Loucy (cell line): ENCODE measurements at regions not wholly inside any gene's neighbourhood (a gene's known extent, or its start where the extent isn't known, plus 50 kb on each side); places are given as distances from the start of the nearest gene placed in this dataset.
"Not testable (repeated sequence)": the region's sequence is repeated elsewhere in the genome, so short reads cannot be mapped to it uniquely, and the experiment has no call there.

Source experiments
- H2AFZ ChIP-seq: fragments of 200-600 bp; sonication (generic); 2 replicates; pipeline ENCODE4 v1.6.0; 2016; ENCODE audit warnings: antibody characterized with exemption, mild to moderate bottlenecking, low read length, moderate library complexity
- H3F3A ChIP-seq: fragments of 200-600 bp; 2 replicates; pipeline ENCODE4 v1.6.0; 2016; ENCODE audit warnings: antibody characterized with exemption, low read depth, mild to moderate bottlenecking
- H3K27me3 ChIP-seq: fragments of 200-600 bp; sonication (generic); 2 replicates; pipeline ENCODE4 v1.6.1; 2014; ENCODE audit warnings: low read length, mild to moderate bottlenecking; ENCODE audit not compliant: insufficient read depth, poor library complexity, severe bottlenecking
- H3K36me3 ChIP-seq: fragments of 200-600 bp; sonication (generic); 2 replicates; pipeline ENCODE4 v1.6.1; 2016; ENCODE audit warnings: low read length; ENCODE audit not compliant: insufficient read depth
- H3K4me1 ChIP-seq: fragments of 200-600 bp; sonication (generic); 2 replicates; pipeline ENCODE4 v1.5.1; 2014; ENCODE audit warnings: low read length, mild to moderate bottlenecking; ENCODE audit not compliant: insufficient read depth, poor library complexity, severe bottlenecking
- H3K4me2 ChIP-seq: fragments of 200-600 bp; sonication (generic); 2 replicates; pipeline ENCODE4 v1.6.0; 2014; ENCODE audit warnings: antibody characterized with exemption, low read length, low read depth, mild to moderate bottlenecking; ENCODE audit not compliant: poor library complexity, severe bottlenecking
- H3K4me3 ChIP-seq: fragments of 200-600 bp; sonication (generic); 2 replicates; pipeline ENCODE4 v1.5.1; 2014; ENCODE audit warnings: low read length, mild to moderate bottlenecking, mixed read lengths; ENCODE audit not compliant: poor library complexity, severe bottlenecking
- H3K79me2 ChIP-seq: fragments of 200-600 bp; sonication (generic); 2 replicates; pipeline ENCODE4 v1.6.1; 2014; ENCODE audit warnings: low read length; ENCODE audit not compliant: insufficient read depth
- H3K9ac ChIP-seq: fragments of 200-600 bp; sonication (generic); 2 replicates; pipeline ENCODE4 v1.6.0; 2014; ENCODE audit warnings: mild to moderate bottlenecking, low read depth, low read length, moderate library complexity; ENCODE audit not compliant: poor library complexity, severe bottlenecking
- H3K9me2 ChIP-seq: fragments of 200-600 bp; sonication (generic); replicated peaks from 2 replicates; pipeline ENCODE4 v1.6.1; 2016; ENCODE audit warnings: low read depth, low read length, mixed read lengths
- H3K9me3 ChIP-seq: fragments of 200-600 bp; sonication (generic); 2 replicates; pipeline ENCODE4 v1.6.1; 2014; ENCODE audit warnings: mild to moderate bottlenecking, antibody characterized with exemption, low read length, low read depth; ENCODE audit not compliant: insufficient read depth
- H4K20me1 ChIP-seq: fragments of 200-600 bp; sonication (generic); 2 replicates; pipeline ENCODE4 v1.6.0; 2014; ENCODE audit warnings: antibody characterized with exemption, low read length, mild to moderate bottlenecking; ENCODE audit not compliant: insufficient read depth, poor library complexity, severe bottlenecking
- EZH2phosphoT487 ChIP-seq: fragments of 200-600 bp; IDR thresholded peaks from 2 replicates; pipeline ENCODE4 v1.6.1; 2018; ENCODE audit warnings: antibody characterized with exemption, mild to moderate bottlenecking, moderate library complexity, borderline replicate concordance
- TF ChIP-seq, protein P1 (sequence below): fragments of 200-600 bp; sonication (generic); conservative IDR thresholded peaks from 2 replicates; pipeline ENCODE4 v1.5.1; 2014; ENCODE audit warnings: mild to moderate bottlenecking, antibody characterized with exemption, low read length

GRCh38 chr9:33623658-33624586, 99.9 kb downstream of the ANKRD18B start:
- H3K4me1 ChIP-seq = no peaks in the 10 kb centered on the region
- peak overlapping the region; percentile 76; the same call in 1 of the 2 replicates for H2AFZ ChIP-seq
- H3K9me3 ChIP-seq = no peaks in the 10 kb centered on the region
- H3K27me3 ChIP-seq = no peaks in the 10 kb centered on the region
- H3K4me3 ChIP-seq = no peak overlapping the region
- H3F3A ChIP-seq = no peaks in the 10 kb centered on the region
- no peak overlapping the region for H3K4me2 ChIP-seq
- no peaks in the 10 kb centered on the region for H3K36me3 ChIP-seq
- no peaks in the 10 kb centered on the region for H3K79me2 ChIP-seq
- TF ChIP-seq, protein P1, sequence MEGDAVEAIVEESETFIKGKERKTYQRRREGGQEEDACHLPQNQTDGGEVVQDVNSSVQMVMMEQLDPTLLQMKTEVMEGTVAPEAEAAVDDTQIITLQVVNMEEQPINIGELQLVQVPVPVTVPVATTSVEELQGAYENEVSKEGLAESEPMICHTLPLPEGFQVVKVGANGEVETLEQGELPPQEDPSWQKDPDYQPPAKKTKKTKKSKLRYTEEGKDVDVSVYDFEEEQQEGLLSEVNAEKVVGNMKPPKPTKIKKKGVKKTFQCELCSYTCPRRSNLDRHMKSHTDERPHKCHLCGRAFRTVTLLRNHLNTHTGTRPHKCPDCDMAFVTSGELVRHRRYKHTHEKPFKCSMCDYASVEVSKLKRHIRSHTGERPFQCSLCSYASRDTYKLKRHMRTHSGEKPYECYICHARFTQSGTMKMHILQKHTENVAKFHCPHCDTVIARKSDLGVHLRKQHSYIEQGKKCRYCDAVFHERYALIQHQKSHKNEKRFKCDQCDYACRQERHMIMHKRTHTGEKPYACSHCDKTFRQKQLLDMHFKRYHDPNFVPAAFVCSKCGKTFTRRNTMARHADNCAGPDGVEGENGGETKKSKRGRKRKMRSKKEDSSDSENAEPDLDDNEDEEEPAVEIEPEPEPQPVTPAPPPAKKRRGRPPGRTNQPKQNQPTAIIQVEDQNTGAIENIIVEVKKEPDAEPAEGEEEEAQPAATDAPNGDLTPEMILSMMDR = peak; percentile 81
- no peak for TF ChIP-seq EZH2phosphoT487
- no peak overlapping the region for H3K9ac ChIP-seq
- H4K20me1 ChIP-seq = no peaks in the 10 kb centered on the region
- H3K9me2 ChIP-seq = no peaks in the 10 kb centered on the region

GRCh38 chr9:33628318-33628717, 104.3 kb downstream of the ANKRD18B start:
- H3K4me3 ChIP-seq, H3K4me2 ChIP-seq, H3K79me2 ChIP-seq, H3F3A ChIP-seq, H4K20me1 ChIP-seq, H3K9me3 ChIP-seq, H3K36me3 ChIP-seq, H3K9me2 ChIP-seq, H3K4me1 ChIP-seq, H3K27me3 ChIP-seq, H2AFZ ChIP-seq, H3K9ac ChIP-seq: not testable (repeated sequence)

DNA sequence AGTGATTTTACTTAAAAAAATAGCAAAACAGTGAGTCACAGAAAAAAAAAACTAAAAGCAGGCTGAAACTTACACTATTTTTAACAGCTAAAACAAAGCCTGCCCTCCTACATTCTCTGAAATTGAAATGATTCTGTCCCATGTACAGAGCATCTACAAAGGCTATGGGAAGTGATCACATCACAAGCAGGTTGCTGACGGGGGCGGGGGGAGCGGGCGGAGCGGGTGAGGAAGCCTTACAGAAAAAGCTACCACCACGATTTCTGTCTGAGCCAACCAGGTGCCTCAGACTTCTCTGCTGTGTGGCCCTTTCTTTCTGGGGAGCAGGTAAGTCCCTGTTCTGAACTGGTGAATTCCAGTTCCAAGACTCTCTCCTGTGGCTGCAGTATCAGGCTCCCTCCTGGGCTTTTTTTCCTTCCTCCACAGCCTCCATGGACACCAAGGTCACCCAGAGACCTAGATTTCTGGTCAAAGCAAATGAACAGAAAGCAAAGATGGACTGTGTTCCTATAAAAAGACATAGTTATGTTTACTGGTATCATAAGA, 104.9 kb downstream of the ANKRD18B start:
- no peaks in the 10 kb centered on the region for H4K20me1 ChIP-seq
- no peak overlapping the region for H3K4me3 ChIP-seq
- H3K9me3 ChIP-seq = no peaks in the 10 kb centered on the region
- TF ChIP-seq, protein P1 = no peak
- no peak for TF ChIP-seq EZH2phosphoT487
- H3K27me3 ChIP-seq = no peaks in the 10 kb centered on the region
- H3F3A ChIP-seq = no peaks in the 10 kb centered on the region
- H3K9me2 ChIP-seq = no peaks in the 10 kb centered on the region
- no peaks in the 10 kb centered on the region for H3K4me1 ChIP-seq
- no peak overlapping the region for H3K9ac ChIP-seq
- H3K36me3 ChIP-seq = no peaks in the 10 kb centered on the region
- H2AFZ ChIP-seq = no peak overlapping the region
- no peaks in the 10 kb centered on the region for H3K79me2 ChIP-seq
- no peak overlapping the region for H3K4me2 ChIP-seq
